ENCODE measurements at regions not wholly inside any gene's neighbourhood (a gene's known extent, or its start where the extent isn't known, plus 50 kb on each side); places are given as distances from the start of the nearest gene placed in this dataset.

GRCh38 chr12:126108247-126108646 lies 1043.0 kb downstream of the AACS start:
- no peaks in the 10 kb centered on the region for H3K4me1 Mint-ChIP-seq (ENCODE audit: unreplicated experiment)
- no peak overlapping the region for H3K27ac Mint-ChIP-seq (ENCODE audit: unreplicated experiment)
- H3K9me3 Mint-ChIP-seq (ENCODE audit: unreplicated experiment), result peaks cover 51% of the 10 kb centered on the region
- H3K27me3 Mint-ChIP-seq (ENCODE audit: unreplicated experiment), result no peaks in the 10 kb centered on the region
- H3K4me3 Mint-ChIP-seq (ENCODE audit: unreplicated experiment), result no peak overlapping the region
- no peak for DNase-seq (ENCODE audit: extremely low spot score, unreplicated experiment)
- TF ChIP-seq CTCF (IDR thresholded peaks at IDR 0.05), result no peak
- H3K36me3 Mint-ChIP-seq (ENCODE audit: unreplicated experiment), result no peaks in the 10 kb centered on the region

DNA sequence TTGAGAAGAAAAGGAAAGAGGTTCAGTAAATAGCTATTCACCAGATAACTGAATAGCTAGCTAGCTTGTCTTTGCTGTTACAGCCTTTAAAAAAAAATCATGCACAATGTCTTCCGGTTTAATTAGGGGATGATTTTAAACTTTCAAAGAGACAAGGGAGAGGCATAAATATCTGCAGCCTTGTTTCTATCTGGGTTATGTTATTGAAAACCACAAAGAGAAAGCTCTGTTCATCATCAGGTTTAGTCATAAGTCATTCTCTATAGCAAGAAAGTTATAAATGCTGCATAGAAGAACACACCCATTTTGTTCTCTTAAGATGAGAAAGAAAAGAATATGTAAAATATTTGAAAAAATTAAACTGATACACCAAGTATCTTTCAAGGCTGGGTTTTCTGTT lies 1046.9 kb downstream of the AACS start:
- no peaks in the 10 kb centered on the region for H3K27me3 Mint-ChIP-seq (ENCODE audit: unreplicated experiment)
- peaks cover 64% of the 10 kb centered on the region for H3K9me3 Mint-ChIP-seq (ENCODE audit: unreplicated experiment)
- no peaks in the 10 kb centered on the region for H3K36me3 Mint-ChIP-seq (ENCODE audit: unreplicated experiment)
- TF ChIP-seq CTCF (IDR thresholded peaks at IDR 0.05), result no peak
- no peak overlapping the region for H3K4me3 Mint-ChIP-seq (ENCODE audit: unreplicated experiment)
- no peak overlapping the region for H3K27ac Mint-ChIP-seq (ENCODE audit: unreplicated experiment)
- no peaks in the 10 kb centered on the region for H3K4me1 Mint-ChIP-seq (ENCODE audit: unreplicated experiment)
- no peak for DNase-seq (ENCODE audit: extremely low spot score, unreplicated experiment)

DNA sequence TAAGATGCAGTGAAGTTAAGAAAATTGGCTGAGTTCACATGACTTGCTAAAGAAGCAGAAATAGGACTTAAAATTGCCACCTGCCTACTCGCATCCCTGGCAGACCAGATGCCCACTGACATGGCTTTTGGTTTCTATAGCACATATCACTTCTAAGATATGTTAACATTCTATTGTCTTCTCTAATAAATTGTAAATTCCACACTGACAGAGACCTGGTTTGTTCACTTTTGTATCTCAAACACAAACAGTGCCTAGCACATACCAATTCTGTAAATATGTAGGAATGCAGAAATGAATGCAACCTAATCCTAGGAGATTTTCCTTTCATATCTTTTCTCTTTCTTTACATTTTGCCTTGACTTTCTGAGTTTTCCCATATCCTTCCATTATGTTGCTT lies 1047.6 kb downstream of the AACS start:
- Mint-ChIP-seq H3K36me3 (ENCODE audit: unreplicated experiment) (no peaks in the 10 kb centered on the region), H3K4me3 (ENCODE audit: unreplicated experiment) (no peak overlapping the region), H3K9me3 (ENCODE audit: unreplicated experiment) (peaks cover 59% of the 10 kb centered on the region), H3K27me3 (ENCODE audit: unreplicated experiment) (no peaks in the 10 kb centered on the region), H3K27ac (ENCODE audit: unreplicated experiment) (no peak overlapping the region), H3K4me1 (ENCODE audit: unreplicated experiment) (no peaks in the 10 kb centered on the region)
- TF ChIP-seq CTCF (IDR thresholded peaks at IDR 0.05), result no peak
- DNase-seq (ENCODE audit: extremely low spot score, unreplicated experiment), result no peak

DNA sequence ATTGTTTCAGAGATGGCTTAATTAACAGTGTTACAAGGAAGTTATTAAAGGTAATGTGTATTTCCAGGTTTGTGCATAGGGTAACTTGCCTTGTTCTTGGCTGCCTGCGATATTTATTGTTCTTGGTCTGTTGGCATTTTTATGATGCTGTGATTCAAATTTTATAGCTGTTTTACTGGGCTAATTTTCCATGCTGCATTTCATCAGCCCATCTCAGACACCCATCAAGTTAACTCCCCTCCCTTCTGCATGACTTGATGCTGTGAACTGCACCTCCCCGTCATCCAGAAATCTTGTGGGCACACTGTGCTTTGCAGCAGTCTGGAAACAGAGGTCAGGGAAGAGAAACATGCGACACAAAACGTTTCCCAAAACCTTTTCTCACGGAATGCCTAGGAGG lies 1049.2 kb downstream of the AACS start:
- no peak for DNase-seq (ENCODE audit: extremely low spot score, unreplicated experiment)
- no peak for TF ChIP-seq CTCF (IDR thresholded peaks at IDR 0.05)
- H3K27ac Mint-ChIP-seq (ENCODE audit: unreplicated experiment), result no peak overlapping the region
- no peak overlapping the region for H3K4me3 Mint-ChIP-seq (ENCODE audit: unreplicated experiment)
- H3K36me3 Mint-ChIP-seq (ENCODE audit: unreplicated experiment), result no peaks in the 10 kb centered on the region
- H3K9me3 Mint-ChIP-seq (ENCODE audit: unreplicated experiment), result peaks cover 49% of the 10 kb centered on the region
- H3K27me3 Mint-ChIP-seq (ENCODE audit: unreplicated experiment), result no peaks in the 10 kb centered on the region
- H3K4me1 Mint-ChIP-seq (ENCODE audit: unreplicated experiment), result no peaks in the 10 kb centered on the region

DNA sequence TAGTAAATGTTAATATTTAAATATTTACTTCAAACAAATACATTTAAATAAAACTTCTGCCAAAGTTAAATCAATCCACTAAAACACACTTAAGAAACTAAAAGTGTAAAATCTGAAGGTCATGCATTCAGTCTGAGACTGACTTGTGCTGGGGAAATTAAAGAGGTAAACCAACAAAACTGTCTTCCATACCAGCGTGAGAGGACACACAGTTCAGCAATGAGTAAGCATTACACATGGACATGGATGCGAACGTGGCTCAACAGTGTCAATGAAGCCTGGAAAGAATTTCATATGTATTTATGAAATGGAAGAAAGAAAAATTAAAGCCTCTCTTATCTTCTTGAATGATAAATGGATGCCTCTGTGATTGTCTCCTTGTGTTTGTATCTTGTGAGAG lies 1052.3 kb downstream of the AACS start:
- TF ChIP-seq CTCF (IDR thresholded peaks at IDR 0.05), result no peak
- no peak overlapping the region for H3K27ac Mint-ChIP-seq (ENCODE audit: unreplicated experiment)
- no peak for DNase-seq (ENCODE audit: extremely low spot score, unreplicated experiment)
- H3K4me1 Mint-ChIP-seq (ENCODE audit: unreplicated experiment), result no peaks in the 10 kb centered on the region
- H3K36me3 Mint-ChIP-seq (ENCODE audit: unreplicated experiment), result no peaks in the 10 kb centered on the region
- H3K27me3 Mint-ChIP-seq (ENCODE audit: unreplicated experiment), result no peaks in the 10 kb centered on the region
- H3K9me3 Mint-ChIP-seq (ENCODE audit: unreplicated experiment), result peaks cover 37% of the 10 kb centered on the region
- H3K4me3 Mint-ChIP-seq (ENCODE audit: unreplicated experiment), result no peak overlapping the region

Data from osteocyte (in vitro differentiated cells).